ENCODE measurements at regions not wholly inside any gene's neighbourhood (a gene's known extent, or its start where the extent isn't known, plus 50 kb on each side); places are given as distances from the start of the nearest gene placed in this dataset.

DNA sequence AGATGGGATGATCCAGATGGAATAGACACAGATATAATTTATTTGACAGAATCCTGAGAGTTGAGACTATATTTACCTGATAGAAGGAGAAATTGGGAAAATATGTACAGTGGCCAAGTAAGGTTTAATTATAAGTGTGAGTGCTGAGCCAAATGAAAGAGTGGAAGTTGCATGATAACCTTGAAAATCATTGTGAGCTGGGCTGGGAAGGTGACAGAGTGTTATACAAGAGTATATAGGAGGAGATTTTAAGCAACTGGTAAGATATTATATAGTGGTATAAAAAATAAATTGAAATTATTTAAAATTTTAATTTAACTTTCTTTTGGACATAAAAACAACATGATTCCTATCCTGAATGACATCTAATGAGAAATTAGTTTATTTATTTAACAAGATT lies 340.8 kb downstream of the NUP35 start (continued):
- TF ChIP-seq, protein P1, sequence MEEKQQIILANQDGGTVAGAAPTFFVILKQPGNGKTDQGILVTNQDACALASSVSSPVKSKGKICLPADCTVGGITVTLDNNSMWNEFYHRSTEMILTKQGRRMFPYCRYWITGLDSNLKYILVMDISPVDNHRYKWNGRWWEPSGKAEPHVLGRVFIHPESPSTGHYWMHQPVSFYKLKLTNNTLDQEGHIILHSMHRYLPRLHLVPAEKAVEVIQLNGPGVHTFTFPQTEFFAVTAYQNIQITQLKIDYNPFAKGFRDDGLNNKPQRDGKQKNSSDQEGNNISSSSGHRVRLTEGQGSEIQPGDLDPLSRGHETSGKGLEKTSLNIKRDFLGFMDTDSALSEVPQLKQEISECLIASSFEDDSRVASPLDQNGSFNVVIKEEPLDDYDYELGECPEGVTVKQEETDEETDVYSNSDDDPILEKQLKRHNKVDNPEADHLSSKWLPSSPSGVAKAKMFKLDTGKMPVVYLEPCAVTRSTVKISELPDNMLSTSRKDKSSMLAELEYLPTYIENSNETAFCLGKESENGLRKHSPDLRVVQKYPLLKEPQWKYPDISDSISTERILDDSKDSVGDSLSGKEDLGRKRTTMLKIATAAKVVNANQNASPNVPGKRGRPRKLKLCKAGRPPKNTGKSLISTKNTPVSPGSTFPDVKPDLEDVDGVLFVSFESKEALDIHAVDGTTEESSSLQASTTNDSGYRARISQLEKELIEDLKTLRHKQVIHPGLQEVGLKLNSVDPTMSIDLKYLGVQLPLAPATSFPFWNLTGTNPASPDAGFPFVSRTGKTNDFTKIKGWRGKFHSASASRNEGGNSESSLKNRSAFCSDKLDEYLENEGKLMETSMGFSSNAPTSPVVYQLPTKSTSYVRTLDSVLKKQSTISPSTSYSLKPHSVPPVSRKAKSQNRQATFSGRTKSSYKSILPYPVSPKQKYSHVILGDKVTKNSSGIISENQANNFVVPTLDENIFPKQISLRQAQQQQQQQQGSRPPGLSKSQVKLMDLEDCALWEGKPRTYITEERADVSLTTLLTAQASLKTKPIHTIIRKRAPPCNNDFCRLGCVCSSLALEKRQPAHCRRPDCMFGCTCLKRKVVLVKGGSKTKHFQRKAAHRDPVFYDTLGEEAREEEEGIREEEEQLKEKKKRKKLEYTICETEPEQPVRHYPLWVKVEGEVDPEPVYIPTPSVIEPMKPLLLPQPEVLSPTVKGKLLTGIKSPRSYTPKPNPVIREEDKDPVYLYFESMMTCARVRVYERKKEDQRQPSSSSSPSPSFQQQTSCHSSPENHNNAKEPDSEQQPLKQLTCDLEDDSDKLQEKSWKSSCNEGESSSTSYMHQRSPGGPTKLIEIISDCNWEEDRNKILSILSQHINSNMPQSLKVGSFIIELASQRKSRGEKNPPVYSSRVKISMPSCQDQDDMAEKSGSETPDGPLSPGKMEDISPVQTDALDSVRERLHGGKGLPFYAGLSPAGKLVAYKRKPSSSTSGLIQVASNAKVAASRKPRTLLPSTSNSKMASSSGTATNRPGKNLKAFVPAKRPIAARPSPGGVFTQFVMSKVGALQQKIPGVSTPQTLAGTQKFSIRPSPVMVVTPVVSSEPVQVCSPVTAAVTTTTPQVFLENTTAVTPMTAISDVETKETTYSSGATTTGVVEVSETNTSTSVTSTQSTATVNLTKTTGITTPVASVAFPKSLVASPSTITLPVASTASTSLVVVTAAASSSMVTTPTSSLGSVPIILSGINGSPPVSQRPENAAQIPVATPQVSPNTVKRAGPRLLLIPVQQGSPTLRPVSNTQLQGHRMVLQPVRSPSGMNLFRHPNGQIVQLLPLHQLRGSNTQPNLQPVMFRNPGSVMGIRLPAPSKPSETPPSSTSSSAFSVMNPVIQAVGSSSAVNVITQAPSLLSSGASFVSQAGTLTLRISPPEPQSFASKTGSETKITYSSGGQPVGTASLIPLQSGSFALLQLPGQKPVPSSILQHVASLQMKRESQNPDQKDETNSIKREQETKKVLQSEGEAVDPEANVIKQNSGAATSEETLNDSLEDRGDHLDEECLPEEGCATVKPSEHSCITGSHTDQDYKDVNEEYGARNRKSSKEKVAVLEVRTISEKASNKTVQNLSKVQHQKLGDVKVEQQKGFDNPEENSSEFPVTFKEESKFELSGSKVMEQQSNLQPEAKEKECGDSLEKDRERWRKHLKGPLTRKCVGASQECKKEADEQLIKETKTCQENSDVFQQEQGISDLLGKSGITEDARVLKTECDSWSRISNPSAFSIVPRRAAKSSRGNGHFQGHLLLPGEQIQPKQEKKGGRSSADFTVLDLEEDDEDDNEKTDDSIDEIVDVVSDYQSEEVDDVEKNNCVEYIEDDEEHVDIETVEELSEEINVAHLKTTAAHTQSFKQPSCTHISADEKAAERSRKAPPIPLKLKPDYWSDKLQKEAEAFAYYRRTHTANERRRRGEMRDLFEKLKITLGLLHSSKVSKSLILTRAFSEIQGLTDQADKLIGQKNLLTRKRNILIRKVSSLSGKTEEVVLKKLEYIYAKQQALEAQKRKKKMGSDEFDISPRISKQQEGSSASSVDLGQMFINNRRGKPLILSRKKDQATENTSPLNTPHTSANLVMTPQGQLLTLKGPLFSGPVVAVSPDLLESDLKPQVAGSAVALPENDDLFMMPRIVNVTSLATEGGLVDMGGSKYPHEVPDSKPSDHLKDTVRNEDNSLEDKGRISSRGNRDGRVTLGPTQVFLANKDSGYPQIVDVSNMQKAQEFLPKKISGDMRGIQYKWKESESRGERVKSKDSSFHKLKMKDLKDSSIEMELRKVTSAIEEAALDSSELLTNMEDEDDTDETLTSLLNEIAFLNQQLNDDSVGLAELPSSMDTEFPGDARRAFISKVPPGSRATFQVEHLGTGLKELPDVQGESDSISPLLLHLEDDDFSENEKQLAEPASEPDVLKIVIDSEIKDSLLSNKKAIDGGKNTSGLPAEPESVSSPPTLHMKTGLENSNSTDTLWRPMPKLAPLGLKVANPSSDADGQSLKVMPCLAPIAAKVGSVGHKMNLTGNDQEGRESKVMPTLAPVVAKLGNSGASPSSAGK (IDR thresholded peaks at IDR 0.05), result no peak
- TF ChIP-seq, protein P2, sequence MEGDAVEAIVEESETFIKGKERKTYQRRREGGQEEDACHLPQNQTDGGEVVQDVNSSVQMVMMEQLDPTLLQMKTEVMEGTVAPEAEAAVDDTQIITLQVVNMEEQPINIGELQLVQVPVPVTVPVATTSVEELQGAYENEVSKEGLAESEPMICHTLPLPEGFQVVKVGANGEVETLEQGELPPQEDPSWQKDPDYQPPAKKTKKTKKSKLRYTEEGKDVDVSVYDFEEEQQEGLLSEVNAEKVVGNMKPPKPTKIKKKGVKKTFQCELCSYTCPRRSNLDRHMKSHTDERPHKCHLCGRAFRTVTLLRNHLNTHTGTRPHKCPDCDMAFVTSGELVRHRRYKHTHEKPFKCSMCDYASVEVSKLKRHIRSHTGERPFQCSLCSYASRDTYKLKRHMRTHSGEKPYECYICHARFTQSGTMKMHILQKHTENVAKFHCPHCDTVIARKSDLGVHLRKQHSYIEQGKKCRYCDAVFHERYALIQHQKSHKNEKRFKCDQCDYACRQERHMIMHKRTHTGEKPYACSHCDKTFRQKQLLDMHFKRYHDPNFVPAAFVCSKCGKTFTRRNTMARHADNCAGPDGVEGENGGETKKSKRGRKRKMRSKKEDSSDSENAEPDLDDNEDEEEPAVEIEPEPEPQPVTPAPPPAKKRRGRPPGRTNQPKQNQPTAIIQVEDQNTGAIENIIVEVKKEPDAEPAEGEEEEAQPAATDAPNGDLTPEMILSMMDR (IDR thresholded peaks at IDR 0.05 in 2 of 3, conservative IDR thresholded peaks at IDR 0.05 in 1 of 3; ENCODE audit: insufficient read depth in 2 of 3, low read depth in 1 of 3, low read length in 3 of 3), result no peak
- TF ChIP-seq ZFP30 (CRISPR knock-in tag; IDR thresholded peaks at IDR 0.05; ENCODE audit: borderline replicate concordance) (no peak), KLF1 (tag; IDR thresholded peaks at IDR 0.05) (no peak), GABPB2 (CRISPR knock-in tag; conservative IDR thresholded peaks at IDR 0.05) (no peak), MCM5 (IDR thresholded peaks at IDR 0.05; ENCODE audit: low read depth) (no peak), ZNF24 (IDR thresholded peaks at IDR 0.05) (no peak), TAL1 (IDR thresholded peaks at IDR 0.05) (no peak), PTRF (tag; IDR thresholded peaks at IDR 0.05) (no peak)
- TF ChIP-seq, protein P3, sequence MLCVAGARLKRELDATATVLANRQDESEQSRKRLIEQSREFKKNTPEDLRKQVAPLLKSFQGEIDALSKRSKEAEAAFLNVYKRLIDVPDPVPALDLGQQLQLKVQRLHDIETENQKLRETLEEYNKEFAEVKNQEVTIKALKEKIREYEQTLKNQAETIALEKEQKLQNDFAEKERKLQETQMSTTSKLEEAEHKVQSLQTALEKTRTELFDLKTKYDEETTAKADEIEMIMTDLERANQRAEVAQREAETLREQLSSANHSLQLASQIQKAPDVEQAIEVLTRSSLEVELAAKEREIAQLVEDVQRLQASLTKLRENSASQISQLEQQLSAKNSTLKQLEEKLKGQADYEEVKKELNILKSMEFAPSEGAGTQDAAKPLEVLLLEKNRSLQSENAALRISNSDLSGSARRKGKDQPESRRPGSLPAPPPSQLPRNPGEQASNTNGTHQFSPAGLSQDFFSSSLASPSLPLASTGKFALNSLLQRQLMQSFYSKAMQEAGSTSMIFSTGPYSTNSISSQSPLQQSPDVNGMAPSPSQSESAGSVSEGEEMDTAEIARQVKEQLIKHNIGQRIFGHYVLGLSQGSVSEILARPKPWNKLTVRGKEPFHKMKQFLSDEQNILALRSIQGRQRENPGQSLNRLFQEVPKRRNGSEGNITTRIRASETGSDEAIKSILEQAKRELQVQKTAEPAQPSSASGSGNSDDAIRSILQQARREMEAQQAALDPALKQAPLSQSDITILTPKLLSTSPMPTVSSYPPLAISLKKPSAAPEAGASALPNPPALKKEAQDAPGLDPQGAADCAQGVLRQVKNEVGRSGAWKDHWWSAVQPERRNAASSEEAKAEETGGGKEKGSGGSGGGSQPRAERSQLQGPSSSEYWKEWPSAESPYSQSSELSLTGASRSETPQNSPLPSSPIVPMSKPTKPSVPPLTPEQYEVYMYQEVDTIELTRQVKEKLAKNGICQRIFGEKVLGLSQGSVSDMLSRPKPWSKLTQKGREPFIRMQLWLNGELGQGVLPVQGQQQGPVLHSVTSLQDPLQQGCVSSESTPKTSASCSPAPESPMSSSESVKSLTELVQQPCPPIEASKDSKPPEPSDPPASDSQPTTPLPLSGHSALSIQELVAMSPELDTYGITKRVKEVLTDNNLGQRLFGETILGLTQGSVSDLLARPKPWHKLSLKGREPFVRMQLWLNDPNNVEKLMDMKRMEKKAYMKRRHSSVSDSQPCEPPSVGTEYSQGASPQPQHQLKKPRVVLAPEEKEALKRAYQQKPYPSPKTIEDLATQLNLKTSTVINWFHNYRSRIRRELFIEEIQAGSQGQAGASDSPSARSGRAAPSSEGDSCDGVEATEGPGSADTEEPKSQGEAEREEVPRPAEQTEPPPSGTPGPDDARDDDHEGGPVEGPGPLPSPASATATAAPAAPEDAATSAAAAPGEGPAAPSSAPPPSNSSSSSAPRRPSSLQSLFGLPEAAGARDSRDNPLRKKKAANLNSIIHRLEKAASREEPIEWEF (CRISPR knock-in tag; IDR thresholded peaks at IDR 0.05), result no peak
